ENCODE measurements at regions not wholly inside any gene's neighbourhood (a gene's known extent, or its start where the extent isn't known, plus 50 kb on each side); places are given as distances from the start of the nearest gene placed in this dataset.
A peak's percentile ranks its signal among the peaks of the same experiment; 100 is the strongest.

- H3K4me3 ChIP-seq (ENCODE audit: low read length), result no peak overlapping the region
- DNase-seq (ENCODE audit: low read depth), result no peak
- no peak for TF ChIP-seq CTCF (conservative IDR thresholded peaks at IDR 0.05; ENCODE audit: low read depth, low read length)
Measured at GRCh38 chr16:49951574-49952195, 73.3 kb upstream of the CNEP1R1 start.

GRCh38 chr16:49952386-49952785 lies 72.6 kb upstream of the CNEP1R1 start:
- H3K4me3 ChIP-seq (ENCODE audit: low read length), result no peak overlapping the region
- peak; percentile 63 for DNase-seq (ENCODE audit: low read depth)
- TF ChIP-seq CTCF (conservative IDR thresholded peaks at IDR 0.05; ENCODE audit: low read depth, low read length), result no peak

GRCh38 chr16:49953090-49953489 lies 71.9 kb upstream of the CNEP1R1 start:
- DNase-seq (ENCODE audit: low read depth), result no peak
- no peak overlapping the region for H3K4me3 ChIP-seq (ENCODE audit: low read length)
- TF ChIP-seq CTCF (conservative IDR thresholded peaks at IDR 0.05; ENCODE audit: low read depth, low read length), result no peak

GRCh38 chr16:49955858-49956257 lies 69.2 kb upstream of the CNEP1R1 start:
- TF ChIP-seq CTCF (conservative IDR thresholded peaks at IDR 0.05; ENCODE audit: low read depth, low read length), result no peak
- no peak for DNase-seq (ENCODE audit: low read depth)

GRCh38 chr16:49956915-49957314 lies 68.1 kb upstream of the CNEP1R1 start:
- no peak for TF ChIP-seq CTCF (conservative IDR thresholded peaks at IDR 0.05; ENCODE audit: low read depth, low read length)
- DNase-seq (ENCODE audit: low read depth), result no peak
- no peak overlapping the region for H3K4me3 ChIP-seq (ENCODE audit: low read length)

More at GRCh38 chr16:49955858-49956257, 69.2 kb upstream of the CNEP1R1 start:
- H3K4me3 ChIP-seq (ENCODE audit: low read length), result no peak overlapping the region

GRCh38 chr16:49958448-49958847 lies 66.6 kb upstream of the CNEP1R1 start:
- TF ChIP-seq CTCF (conservative IDR thresholded peaks at IDR 0.05; ENCODE audit: low read depth, low read length), result no peak
- H3K4me3 ChIP-seq (ENCODE audit: low read length), result no peak overlapping the region
- no peak for DNase-seq (ENCODE audit: low read depth)

GRCh38 chr16:49959552-49960277 lies 65.3 kb upstream of the CNEP1R1 start:
- no peak for DNase-seq (ENCODE audit: low read depth)
- no peak for TF ChIP-seq CTCF (conservative IDR thresholded peaks at IDR 0.05; ENCODE audit: low read depth, low read length)
- no peak overlapping the region for H3K4me3 ChIP-seq (ENCODE audit: low read length)

Measured in retinal pigment epithelial cell (primary cell).